Sigmoid colon (tissue), 6 donors: ENCODE measurements at regions not wholly inside any gene's neighbourhood (a gene's known extent, or its start where the extent isn't known, plus 50 kb on each side); places are given as distances from the start of the nearest gene placed in this dataset.
"Not testable (repeated sequence)": the region's sequence is repeated elsewhere in the genome, so short reads cannot be mapped to it uniquely, and the experiment has no call there.

Experiments used
- DNase-seq: peaks from one replicate; pipeline ENCODE4 v3.0.0-alpha.2; 2019
- H3K27ac ChIP-seq, 4 donors: fragments of 200-600 bp; sonication (generic); one replicate each; pipeline ENCODE4 v1.5.1; 2016 to 2019; ENCODE audit warnings: mild to moderate bottlenecking in 1 of 4
- H3K27me3 ChIP-seq, 3 donors: fragments of 200-600 bp; sonication (generic); one replicate each; pipeline ENCODE4 v1.5.1; 2019; ENCODE audit warnings: mild to moderate bottlenecking in 1 of 3
- H3K36me3 ChIP-seq, 4 donors: fragments of 200-600 bp; sonication (generic); one replicate each; pipeline ENCODE4 v1.5.1; 2016 to 2019
- H3K4me1 ChIP-seq, 4 donors: fragments of 200-600 bp; sonication (generic); one replicate each; pipeline ENCODE4 v1.5.1; 2017 to 2019
- H3K4me3 ChIP-seq, 4 donors: fragments of 200-600 bp; sonication (generic); one replicate each; pipeline ENCODE4 v1.5.1; 2017 to 2019; ENCODE audit warnings: mild to moderate bottlenecking in 2 of 4, moderate library complexity in 1 of 4
- H3K9me3 ChIP-seq, 4 donors: fragments of 200-600 bp in 3 of 4; sonication (generic) in 3 of 4; one replicate each; pipeline versions ENCODE4 v1.5.1 to v1.6.1; 2013 to 2019
- POLR2AphosphoS5 ChIP-seq, 4 donors: sonication (generic); formaldehyde crosslinking; IDR thresholded peaks; one replicate each; pipeline ENCODE4 v1.6.1; 2017; ENCODE audit warnings: antibody characterized with exemption in 4 of 4
- WGBS, 2 donors: extraction: QIAGEN DNeasy Blood & Tissue Kit; methylation state at CpG; one replicate each; pipeline ENCODE4 v1.1.7; 2013; 5-methylcytosine and 5-hydroxymethylcytosine counted together
- intact Hi-C: fragments of 100-400 bp; cut with DNase I; formaldehyde crosslinking; loops from one replicate; pipeline ENCODE4 v1.15.1; 2023
- donor health status: healthy with polysubstance abuse.
- donor health status: healthy.

DNA sequence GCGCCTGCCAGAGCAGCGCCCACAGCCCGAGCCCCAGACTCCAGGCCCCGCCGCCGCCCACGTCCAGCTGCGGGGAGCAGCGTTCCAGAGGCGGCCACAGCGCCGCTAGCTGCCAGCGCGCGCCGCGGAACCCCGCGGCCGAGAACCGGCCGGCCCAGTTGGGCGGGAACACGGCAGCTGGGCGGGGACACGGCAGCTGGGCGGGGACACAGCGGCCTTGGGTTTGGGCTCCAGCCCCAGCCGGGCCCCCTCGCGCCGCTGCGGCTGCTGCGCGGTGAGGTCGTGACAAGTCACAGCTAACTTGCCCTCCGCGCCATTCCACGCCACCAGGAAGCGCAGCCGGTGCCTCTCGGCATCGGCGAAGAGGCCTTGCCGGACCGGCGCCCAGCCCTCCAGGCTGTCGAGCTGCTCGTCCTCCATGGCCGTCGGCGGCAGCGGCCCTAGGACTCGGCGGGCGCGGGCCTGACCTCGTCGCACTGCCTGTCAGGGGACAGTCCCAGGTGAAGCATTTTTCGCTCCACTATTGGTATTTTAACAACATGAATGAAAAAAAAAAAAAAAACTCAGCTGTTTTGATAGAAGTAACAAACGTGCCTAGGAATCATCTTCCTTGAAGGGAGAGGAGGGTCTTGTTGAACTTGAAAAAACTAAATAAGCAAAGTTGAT lies 56.6 kb upstream of the GOLGA8N start:
- H3K9me3 ChIP-seq, H3K36me3 ChIP-seq, intact Hi-C loops, H3K4me1 ChIP-seq, H3K27me3 ChIP-seq: not testable (repeated sequence)
- peak in 2 of 4 donors; percentile 10 to 24 for TF ChIP-seq POLR2AphosphoS5 (IDR thresholded peaks at IDR 0.05)
- WGBS, 2 donors, result 0% methylated on average over 25 to 28 of the region's 61 CpGs
- peak; percentile 68 for DNase-seq
- Histone ChIP-seq H3K4me3 (peak overlapping the region; percentile 46 to 54 (median 50)), H3K27ac (peak overlapping the region; percentile 77 to 84 (median 82))

DNA sequence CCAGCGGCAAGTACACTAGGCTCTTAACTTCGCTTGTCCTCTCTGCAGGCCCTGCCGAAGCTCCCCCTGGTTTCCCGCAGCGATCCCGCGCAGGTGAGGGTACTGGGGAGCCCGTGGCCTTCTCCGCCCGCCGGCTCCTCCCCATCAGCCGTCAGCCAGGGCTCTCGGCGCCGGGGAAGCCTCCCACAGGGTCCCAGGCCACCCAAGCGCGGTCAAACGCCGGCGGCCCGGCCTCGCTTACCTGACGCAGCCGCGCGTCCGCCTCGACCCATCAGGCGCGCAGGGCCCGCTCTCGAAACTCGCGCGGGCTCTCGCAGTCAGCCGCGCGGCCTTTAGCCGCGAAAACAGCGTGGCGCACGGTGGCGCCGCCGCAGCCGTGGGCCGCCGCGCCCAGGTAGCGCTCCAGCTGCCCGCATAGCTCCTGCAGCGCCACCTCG lies 57.2 kb upstream of the GOLGA8N start:
- not testable (repeated sequence) for H3K9me3 ChIP-seq, H3K4me3 ChIP-seq
- no CpG with 5 or more reads among the region's 55 CpGs for WGBS, 2 donors

DNA sequence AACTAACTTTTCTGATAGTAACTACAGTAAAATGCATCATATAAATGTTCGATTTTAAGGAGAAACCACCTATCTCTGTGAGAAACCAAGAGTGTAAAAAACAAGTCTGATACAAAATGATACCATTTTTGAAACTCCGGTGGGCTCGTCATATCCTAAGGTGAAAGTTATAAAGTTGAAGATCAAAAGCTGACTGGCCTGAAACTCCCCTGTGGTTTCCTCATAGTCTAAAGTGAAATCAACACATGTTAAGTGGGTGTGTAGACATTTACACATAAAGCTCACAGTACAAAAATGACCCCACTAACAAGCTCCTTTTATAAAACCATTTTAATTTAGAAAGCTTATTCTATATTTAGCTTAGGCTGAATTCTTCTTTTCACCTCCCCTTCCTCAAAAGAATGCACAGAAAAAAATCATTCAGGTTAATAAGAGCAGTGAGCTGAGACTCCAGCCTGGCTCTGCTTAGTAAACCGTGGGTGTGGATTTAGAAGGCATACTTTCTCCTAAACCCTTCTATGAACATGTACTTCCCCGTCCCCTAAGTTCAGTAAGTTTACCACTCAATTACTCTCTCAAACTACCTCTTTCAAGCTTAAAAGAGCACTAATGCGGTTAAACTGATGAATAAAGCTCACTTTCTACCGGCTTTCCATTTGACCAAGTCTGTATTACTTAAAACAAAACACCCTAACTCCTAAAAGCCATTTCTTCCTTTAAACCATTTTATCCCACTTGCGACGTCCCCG lies 57.9 kb upstream of the GOLGA8N start:
- DNase-seq, H3K27ac ChIP-seq, H3K4me3 ChIP-seq, intact Hi-C loops, H3K27me3 ChIP-seq, H3K9me3 ChIP-seq, H3K36me3 ChIP-seq, H3K4me1 ChIP-seq: not testable (repeated sequence)
- no CpG with 5 or more reads among the region's 10 CpGs for WGBS, 2 donors

More for the DNA sequence above, 57.2 kb upstream of the GOLGA8N start:
- H3K4me1 ChIP-seq, H3K36me3 ChIP-seq, H3K27me3 ChIP-seq, H3K27ac ChIP-seq, intact Hi-C loops, DNase-seq: not testable (repeated sequence)

- WGBS, 2 donors, result 75 to 92% methylated on average over 5 of the region's 6 CpGs
- intact Hi-C loops, H3K27me3 ChIP-seq: not testable (repeated sequence)
These were observed 67.5 kb upstream of the GOLGA8O start for GRCh38 chr15:32522900-32523299.

DNA sequence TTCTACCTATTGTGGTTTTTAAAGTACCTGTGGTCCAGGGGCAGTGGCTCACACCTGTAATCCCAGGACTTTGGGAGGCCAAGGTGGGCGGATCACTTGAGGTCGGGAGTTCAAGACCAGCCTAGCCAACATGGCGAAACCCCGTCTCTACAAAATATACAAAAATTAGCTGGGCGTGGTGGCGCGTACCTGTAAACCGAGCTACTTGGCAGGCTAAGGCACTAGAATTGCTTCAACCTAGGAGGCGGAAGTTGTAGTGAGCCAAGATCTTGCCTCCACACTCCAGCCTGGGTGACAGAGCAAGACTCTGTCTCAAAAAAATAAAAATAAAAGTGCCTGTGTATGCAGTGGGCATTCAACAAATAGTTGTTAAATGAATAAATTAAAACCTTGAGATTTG lies 67.0 kb upstream of the GOLGA8O start:
- H3K27me3 ChIP-seq, intact Hi-C loops, DNase-seq, H3K4me1 ChIP-seq, H3K27ac ChIP-seq, H3K4me3 ChIP-seq, H3K36me3 ChIP-seq, H3K9me3 ChIP-seq: not testable (repeated sequence)
- 84 to 96% methylated on average over 9 of the region's 9 CpGs for WGBS, 2 donors

More at GRCh38 chr15:32522900-32523299, 67.5 kb upstream of the GOLGA8O start:
- H3K9me3 ChIP-seq, H3K4me3 ChIP-seq, H3K36me3 ChIP-seq, DNase-seq, H3K4me1 ChIP-seq, H3K27ac ChIP-seq: not testable (repeated sequence)

DNA sequence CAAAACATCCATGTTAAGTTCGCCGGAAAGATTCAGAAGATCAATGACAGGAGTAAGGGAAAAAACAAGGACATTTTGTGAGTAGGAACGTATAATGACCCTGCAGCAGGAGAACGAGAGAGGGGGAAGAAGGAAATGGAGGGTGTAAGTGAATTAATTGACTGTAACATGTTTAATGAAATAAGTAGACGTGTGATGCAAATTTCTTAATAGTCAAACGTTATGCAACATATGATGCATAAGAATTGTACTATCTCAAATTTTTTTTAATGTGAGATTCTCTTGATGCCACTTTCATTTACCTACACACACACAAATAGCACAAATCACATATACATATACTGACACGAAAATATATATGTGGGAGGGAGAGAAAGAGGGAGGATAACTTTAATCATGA lies 63.5 kb upstream of the GOLGA8O start:
- H3K4me1 ChIP-seq, H3K36me3 ChIP-seq, H3K27me3 ChIP-seq, H3K9me3 ChIP-seq, DNase-seq, H3K4me3 ChIP-seq, H3K27ac ChIP-seq, intact Hi-C loops: not testable (repeated sequence)
- WGBS, 2 donors, result 88 to 91% methylated on average over 7 of the region's 7 CpGs

DNA sequence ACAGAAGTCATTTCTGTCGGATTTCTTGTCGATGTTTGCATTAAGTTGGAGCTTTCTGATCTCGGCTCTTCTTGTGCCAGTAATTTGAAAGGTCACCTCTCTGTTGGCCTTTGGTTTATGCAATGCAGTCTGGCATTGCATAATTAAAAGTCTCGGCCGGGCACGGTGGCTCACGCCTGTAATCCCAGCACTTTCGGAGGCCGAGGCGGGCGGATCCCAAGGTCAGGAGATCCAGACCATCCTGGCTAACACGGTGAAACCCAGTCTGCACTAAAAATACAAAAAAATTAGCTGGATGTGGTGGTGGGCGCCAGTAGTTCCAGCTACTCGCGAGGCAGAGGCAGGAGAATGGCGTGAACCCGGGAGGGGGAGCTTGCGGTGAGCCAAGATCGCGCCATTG lies 62.6 kb upstream of the GOLGA8O start:
- 90 to 94% methylated on average over 20 of the region's 20 CpGs for WGBS, 2 donors
- intact Hi-C loops, H3K27me3 ChIP-seq, H3K9me3 ChIP-seq, H3K36me3 ChIP-seq, H3K4me1 ChIP-seq, H3K27ac ChIP-seq, H3K4me3 ChIP-seq: not testable (repeated sequence)
- peak; percentile 19 for DNase-seq

GRCh38 chr15:32516954-32517353 lies 61.5 kb upstream of the GOLGA8O start:
- H3K27ac ChIP-seq, intact Hi-C loops, H3K4me1 ChIP-seq, H3K4me3 ChIP-seq, DNase-seq, H3K36me3 ChIP-seq, H3K27me3 ChIP-seq, H3K9me3 ChIP-seq: not testable (repeated sequence)
- WGBS, 2 donors, result 26 to 67% methylated on average over 1 of the region's 1 CpG

GRCh38 chr15:32513378-32513777 lies 57.9 kb upstream of the GOLGA8O start:
- H3K27me3 ChIP-seq, H3K4me3 ChIP-seq, DNase-seq, intact Hi-C loops, H3K36me3 ChIP-seq, H3K27ac ChIP-seq, H3K4me1 ChIP-seq, H3K9me3 ChIP-seq: not testable (repeated sequence)

DNA sequence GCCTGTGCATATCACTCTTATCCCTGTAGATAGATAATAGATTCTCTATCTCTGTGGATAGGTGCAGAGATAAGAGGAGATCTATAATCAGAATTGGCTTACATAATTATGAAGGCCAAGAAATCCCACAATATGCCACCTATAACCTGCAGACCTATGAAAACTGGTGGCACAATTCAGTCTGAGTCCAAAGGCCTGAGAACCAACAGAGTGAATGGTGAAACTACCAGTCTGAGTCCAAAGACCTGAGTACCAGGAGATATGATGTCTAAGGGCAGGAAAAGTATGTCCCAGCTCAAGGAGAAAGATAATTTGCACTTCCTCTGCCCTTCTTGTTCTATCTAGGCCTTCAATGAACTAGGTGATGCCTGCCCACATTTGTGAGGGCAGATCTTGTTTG lies 54.6 kb upstream of the GOLGA8O start:
- H3K9me3 ChIP-seq, H3K27ac ChIP-seq, DNase-seq, H3K4me1 ChIP-seq, intact Hi-C loops, H3K36me3 ChIP-seq, H3K27me3 ChIP-seq, H3K4me3 ChIP-seq: not testable (repeated sequence)

GRCh38 chr15:32508081-32508480 lies 52.6 kb upstream of the GOLGA8O start:
- DNase-seq, H3K4me1 ChIP-seq, H3K4me3 ChIP-seq, H3K27ac ChIP-seq, H3K27me3 ChIP-seq, H3K9me3 ChIP-seq, intact Hi-C loops, H3K36me3 ChIP-seq: not testable (repeated sequence)
- WGBS, 2 donors, result no CpG with 5 or more reads among the region's 7 CpGs

DNA sequence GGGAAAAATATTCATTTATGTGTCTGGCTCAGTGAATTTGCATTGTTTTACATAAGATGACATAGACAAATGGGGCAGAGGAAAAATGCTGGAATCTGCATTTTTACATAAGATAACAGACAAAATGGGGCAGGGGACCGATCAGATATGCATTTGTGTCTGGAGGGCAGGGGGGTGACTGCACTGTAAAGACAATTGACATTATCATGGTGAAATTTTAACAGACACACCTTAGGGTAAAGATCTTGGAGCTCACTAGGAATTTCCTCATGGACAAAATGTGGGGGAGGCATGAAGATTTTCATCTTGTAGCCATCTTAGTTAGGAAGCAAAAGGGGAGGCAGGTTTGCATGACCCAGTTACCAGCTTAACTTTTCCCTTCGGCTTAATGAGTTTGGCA lies 51.4 kb upstream of the GOLGA8O start:
- H3K9me3 ChIP-seq, H3K4me3 ChIP-seq, H3K27ac ChIP-seq, H3K27me3 ChIP-seq, DNase-seq, H3K36me3 ChIP-seq, H3K4me1 ChIP-seq, intact Hi-C loops: not testable (repeated sequence)
- WGBS, 2 donors, result no CpG with 5 or more reads among the region's 2 CpGs

DNA sequence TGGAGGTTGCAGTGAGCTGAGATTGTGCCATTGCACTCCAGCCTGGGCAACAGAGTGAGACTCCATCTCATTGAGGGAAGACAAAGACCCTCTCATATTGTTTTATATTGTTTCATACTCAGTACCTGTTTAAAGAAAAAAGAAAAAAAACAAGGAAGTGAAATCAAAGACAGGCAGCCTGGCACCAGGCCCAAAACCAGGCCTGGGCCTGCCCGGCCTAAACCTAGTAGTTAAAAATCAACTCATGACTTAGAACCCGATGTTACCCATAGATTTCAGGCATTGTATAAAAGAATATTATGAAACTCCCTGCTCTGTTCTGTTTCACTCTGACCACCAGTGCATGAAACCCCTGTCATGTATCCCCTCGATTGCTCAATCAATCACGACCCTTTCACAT lies 50.2 kb upstream of the GOLGA8O start:
- WGBS, 2 donors, result no CpG with 5 or more reads among the region's 4 CpGs
- H3K27ac ChIP-seq, intact Hi-C loops, H3K9me3 ChIP-seq, H3K4me1 ChIP-seq, H3K4me3 ChIP-seq, H3K36me3 ChIP-seq, DNase-seq, H3K27me3 ChIP-seq: not testable (repeated sequence)
